ENCODE measurements at regions not wholly inside any gene's neighbourhood (a gene's known extent, or its start where the extent isn't known, plus 50 kb on each side); places are given as distances from the start of the nearest gene placed in this dataset.

GRCh38 chr7:155377071-155377837, 79.6 kb downstream of the INSIG1 start:
- DNase-seq = no peak
- H3K4me1 Mint-ChIP-seq = peaks cover 26 to 53% of the 10 kb centered on the region in 2 experiments

More at GRCh38 chr7:155377071-155377837, 79.6 kb downstream of the INSIG1 start:
- no peaks in the 10 kb centered on the region; the same call in 1 of the 2 replicates for H3K4me1 ChIP-seq (ENCODE audit: insufficient read depth, low read length)
- no peak overlapping the region for H2AFZ ChIP-seq (ENCODE audit: low read length)
- H3K4ac ChIP-seq (ENCODE audit: low read depth, low read length) = no peak overlapping the region
- H3K56ac ChIP-seq (ENCODE audit: insufficient read length, low read depth, low read length) = no peak overlapping the region
- no CpG with 5 or more reads among the region's 13 CpGs for WGBS (ENCODE audit: extremely low coverage, insufficient read length, low lambda C conversion rate)
- H3K23ac ChIP-seq (ENCODE audit: insufficient read length, low read depth, low read length) = no peak overlapping the region
- no peaks in the 10 kb centered on the region for H3K79me2 ChIP-seq (ENCODE audit: insufficient read depth, low read length)
- no peaks in the 10 kb centered on the region for H3K23me2 ChIP-seq (ENCODE audit: insufficient read length, low read depth, low read length, poor library complexity, severe bottlenecking)
- no peaks in the 10 kb centered on the region; a peak in 1 of 7 replicates for H3K36me3 Mint-ChIP-seq (ENCODE audit: insufficient read depth in 1 of 3, low read depth in 3 of 3)
- peaks cover 5 to 33% of the 10 kb centered on the region in 2 experiments; a peak in 4 of 5 replicates for H3K9me3 Mint-ChIP-seq
- no peak overlapping the region for H3K18ac ChIP-seq (ENCODE audit: insufficient read length, low read depth, low read length)
- H3K4me2 ChIP-seq (ENCODE audit: insufficient read depth, insufficient read length, low read length) = no peak overlapping the region
- H2BK120ac ChIP-seq (ENCODE audit: low read depth, low read length, poor library complexity, severe bottlenecking) = no peak overlapping the region
- peaks cover 100% of the 10 kb centered on the region for H3K27me3 ChIP-seq (ENCODE audit: insufficient read depth, low read length)
- H3K27ac Mint-ChIP-seq = no peak overlapping the region
- no peak overlapping the region for H4K8ac ChIP-seq (replicated peaks; ENCODE audit: insufficient read length, low read depth, low read length)
- no peak overlapping the region for H2BK20ac ChIP-seq (ENCODE audit: low read depth, low read length, poor library complexity, severe bottlenecking)
- no peak overlapping the region for H4K91ac ChIP-seq (ENCODE audit: insufficient read length, low read depth, low read length)
- H2BK5ac ChIP-seq (ENCODE audit: insufficient read length, low read length) = no peak overlapping the region
- no peak overlapping the region for H3K14ac ChIP-seq (ENCODE audit: insufficient read depth, low read length)
- TF ChIP-seq, protein P1, sequence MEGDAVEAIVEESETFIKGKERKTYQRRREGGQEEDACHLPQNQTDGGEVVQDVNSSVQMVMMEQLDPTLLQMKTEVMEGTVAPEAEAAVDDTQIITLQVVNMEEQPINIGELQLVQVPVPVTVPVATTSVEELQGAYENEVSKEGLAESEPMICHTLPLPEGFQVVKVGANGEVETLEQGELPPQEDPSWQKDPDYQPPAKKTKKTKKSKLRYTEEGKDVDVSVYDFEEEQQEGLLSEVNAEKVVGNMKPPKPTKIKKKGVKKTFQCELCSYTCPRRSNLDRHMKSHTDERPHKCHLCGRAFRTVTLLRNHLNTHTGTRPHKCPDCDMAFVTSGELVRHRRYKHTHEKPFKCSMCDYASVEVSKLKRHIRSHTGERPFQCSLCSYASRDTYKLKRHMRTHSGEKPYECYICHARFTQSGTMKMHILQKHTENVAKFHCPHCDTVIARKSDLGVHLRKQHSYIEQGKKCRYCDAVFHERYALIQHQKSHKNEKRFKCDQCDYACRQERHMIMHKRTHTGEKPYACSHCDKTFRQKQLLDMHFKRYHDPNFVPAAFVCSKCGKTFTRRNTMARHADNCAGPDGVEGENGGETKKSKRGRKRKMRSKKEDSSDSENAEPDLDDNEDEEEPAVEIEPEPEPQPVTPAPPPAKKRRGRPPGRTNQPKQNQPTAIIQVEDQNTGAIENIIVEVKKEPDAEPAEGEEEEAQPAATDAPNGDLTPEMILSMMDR (conservative IDR thresholded peaks at IDR 0.05) = no peak
- no peak overlapping the region for H3T11ph ChIP-seq (ENCODE audit: low read length)
- H3K9me3 ChIP-seq (ENCODE audit: control insufficient read depth, low read depth, low read length) = no peaks in the 10 kb centered on the region
- H3K4me3 Mint-ChIP-seq = no peak overlapping the region; a peak in 1 of 5 replicates
- no peak overlapping the region for H3K9ac ChIP-seq (ENCODE audit: extremely low read depth, insufficient read length, low read length)
- H4K20me1 ChIP-seq (ENCODE audit: control insufficient read depth, insufficient read depth, insufficient read length) = no peaks in the 10 kb centered on the region
- no peak overlapping the region for H3K27ac ChIP-seq (ENCODE audit: insufficient read length, low read depth, low read length)
- no peak overlapping the region for H2BK12ac ChIP-seq (ENCODE audit: insufficient read length, low read depth, low read length)
- H3K79me1 ChIP-seq (ENCODE audit: insufficient read depth, low read depth, low read length, poor library complexity, severe bottlenecking) = no peaks in the 10 kb centered on the region
- H4K5ac ChIP-seq (ENCODE audit: insufficient read length, low read depth, low read length) = no peak overlapping the region
- peaks cover 99% of the 10 kb centered on the region for H3K27me3 Mint-ChIP-seq (ENCODE audit: low read depth)
- no peak overlapping the region for H2AK5ac ChIP-seq (ENCODE audit: insufficient read length, low read length)
- no peak overlapping the region for H2BK15ac ChIP-seq (ENCODE audit: low read depth, low read length)

Data from H9 (cell line).